ENCODE measurements at regions not wholly inside any gene's neighbourhood (a gene's known extent, or its start where the extent isn't known, plus 50 kb on each side); places are given as distances from the start of the nearest gene placed in this dataset.
"Not testable (repeated sequence)": the region's sequence is repeated elsewhere in the genome, so short reads cannot be mapped to it uniquely, and the experiment has no call there.

GRCh38 chr6:167230288-167230687, 60.8 kb upstream of the UNC93A start:
- no peak for DNase-seq

- no peak for DNase-seq
Observed at GRCh38 chr6:167232356-167232755, 58.8 kb upstream of the UNC93A start.

GRCh38 chr6:167233490-167233889, 57.6 kb upstream of the UNC93A start:
- no peak for DNase-seq

- not testable (repeated sequence) for DNase-seq
Observed at GRCh38 chr6:167234576-167234975, 56.5 kb upstream of the UNC93A start.

GRCh38 chr6:167235005-167235404, 56.1 kb upstream of the UNC93A start:
- no peak for DNase-seq

- no peak for DNase-seq
Observed at GRCh38 chr6:167235421-167236238, 55.5 kb upstream of the UNC93A start.

- DNase-seq: no peak
Observed at GRCh38 chr6:167236239-167236571, 54.9 kb upstream of the UNC93A start.

- no peak for DNase-seq
Observed at GRCh38 chr6:167237438-167238145, 53.5 kb upstream of the UNC93A start.

- DNase-seq: no peak
Observed at GRCh38 chr6:167238146-167238693, 52.9 kb upstream of the UNC93A start.

GRCh38 chr6:167238694-167239467, 52.2 kb upstream of the UNC93A start:
- DNase-seq: no peak

GRCh38 chr6:167239470-167239869, 51.6 kb upstream of the UNC93A start:
- DNase-seq: not testable (repeated sequence)

- no peak for DNase-seq
Observed at GRCh38 chr6:167240034-167240541, 51.0 kb upstream of the UNC93A start.

All from CD4-positive, alpha-beta T cell treated with Interleukin-12 subunit alpha and Interleukin-12 subunit beta, for 1 hour (primary cell).